WERI-Rb-1 (cell line): ENCODE measurements at regions not wholly inside any gene's neighbourhood (a gene's known extent, or its start where the extent isn't known, plus 50 kb on each side); places are given as distances from the start of the nearest gene placed in this dataset.

Source experiments
- DNase-seq: peaks from one replicate; pipeline ENCODE4 v3.0.0-alpha.2; 2020
- H3K27ac ChIP-seq: fragments of 250-450 bp; sonication (Bioruptor Pico); 2 replicates; pipeline ENCODE4 v1.5.1; 2020; ENCODE audit warnings: mild to moderate bottlenecking, moderate library complexity
- H3K27me3 ChIP-seq: fragments of 250-450 bp; sonication (Bioruptor Pico); 2 replicates; pipeline ENCODE4 v1.5.1; 2021; ENCODE audit warnings: mild to moderate bottlenecking, low read depth, moderate library complexity; ENCODE audit not compliant: insufficient read depth, severe bottlenecking
- H3K36me3 ChIP-seq: fragments of 250-450 bp; sonication (Bioruptor Pico); 2 replicates; pipeline ENCODE4 v1.5.1; 2020; ENCODE audit warnings: mild to moderate bottlenecking, moderate library complexity
- H3K4me3 ChIP-seq: 2 replicates; pipeline ENCODE4 v1.5.1; 2011; ENCODE audit warnings: low read depth, mild to moderate bottlenecking, control low read depth, low read length
- H3K9me3 ChIP-seq: fragments of 250-450 bp; sonication (Bioruptor Pico); 2 replicates; pipeline ENCODE4 v1.5.1; 2021; ENCODE audit warnings: mild to moderate bottlenecking, moderate library complexity; ENCODE audit not compliant: severe bottlenecking
- CTCF ChIP-seq: IDR thresholded peaks from 2 replicates; pipeline ENCODE4 v1.5.1; 2011; ENCODE audit warnings: low read depth, mild to moderate bottlenecking, control low read depth, inconsistent platforms, low read length

- no peak for DNase-seq
- no peaks in the 10 kb centered on the region for H3K27me3 ChIP-seq
- no peaks in the 10 kb centered on the region for H3K9me3 ChIP-seq
- H3K4me3 ChIP-seq = no peak overlapping the region
- no peak overlapping the region for H3K27ac ChIP-seq
- TF ChIP-seq CTCF = no peak
- H3K36me3 ChIP-seq = no peaks in the 10 kb centered on the region
Observed at GRCh38 chr2:154587739-154588138, 110.8 kb upstream of the KCNJ3 start.

- no peak for TF ChIP-seq CTCF
- Histone ChIP-seq H3K9me3 (no peaks in the 10 kb centered on the region), H3K4me3 (no peak overlapping the region), H3K27ac (no peak overlapping the region), H3K27me3 (no peaks in the 10 kb centered on the region), H3K36me3 (no peaks in the 10 kb centered on the region)
- no peak for DNase-seq
Observed at GRCh38 chr2:154588838-154589237, 109.7 kb upstream of the KCNJ3 start.

- Histone ChIP-seq H3K27me3 (no peaks in the 10 kb centered on the region), H3K36me3 (no peaks in the 10 kb centered on the region), H3K27ac (no peak overlapping the region), H3K9me3 (no peaks in the 10 kb centered on the region), H3K4me3 (no peak overlapping the region)
- no peak for DNase-seq
- TF ChIP-seq CTCF = no peak
Observed at GRCh38 chr2:154589514-154589913, 109.0 kb upstream of the KCNJ3 start.

GRCh38 chr2:154591294-154591820 lies 107.1 kb upstream of the KCNJ3 start:
- Histone ChIP-seq H3K4me3 (no peak overlapping the region), H3K27ac (no peak overlapping the region), H3K9me3 (no peaks in the 10 kb centered on the region), H3K27me3 (no peaks in the 10 kb centered on the region), H3K36me3 (no peaks in the 10 kb centered on the region)
- no peak for TF ChIP-seq CTCF
- DNase-seq = no peak

GRCh38 chr2:154599189-154599588 lies 99.3 kb upstream of the KCNJ3 start:
- Histone ChIP-seq H3K27me3 (no peaks in the 10 kb centered on the region), H3K9me3 (no peaks in the 10 kb centered on the region), H3K36me3 (no peaks in the 10 kb centered on the region), H3K27ac (no peak overlapping the region), H3K4me3 (no peak overlapping the region)
- DNase-seq = no peak
- no peak for TF ChIP-seq CTCF

- Histone ChIP-seq H3K9me3 (no peaks in the 10 kb centered on the region), H3K4me3 (no peak overlapping the region), H3K27ac (no peak overlapping the region), H3K36me3 (no peaks in the 10 kb centered on the region), H3K27me3 (no peaks in the 10 kb centered on the region)
- no peak for DNase-seq
- TF ChIP-seq CTCF = no peak
Observed at GRCh38 chr2:154600927-154601494, 97.5 kb upstream of the KCNJ3 start.
